Middle frontal gyrus (tissue), 1 donor: ENCODE measurements at regions not wholly inside any gene's neighbourhood (a gene's known extent, or its start where the extent isn't known, plus 50 kb on each side); places are given as distances from the start of the nearest gene placed in this dataset.

Source experiments
- DNase-seq: peaks from one replicate; pipeline ENCODE4 v3.0.0-alpha.2; 2015; ENCODE audit warnings: low spot score; ENCODE audit errors: extremely low spot score

- DNase-seq: no peak
These were observed 50.5 kb upstream of the FBRSL1 start for GRCh38 chr12:132439333-132439904.

DNA sequence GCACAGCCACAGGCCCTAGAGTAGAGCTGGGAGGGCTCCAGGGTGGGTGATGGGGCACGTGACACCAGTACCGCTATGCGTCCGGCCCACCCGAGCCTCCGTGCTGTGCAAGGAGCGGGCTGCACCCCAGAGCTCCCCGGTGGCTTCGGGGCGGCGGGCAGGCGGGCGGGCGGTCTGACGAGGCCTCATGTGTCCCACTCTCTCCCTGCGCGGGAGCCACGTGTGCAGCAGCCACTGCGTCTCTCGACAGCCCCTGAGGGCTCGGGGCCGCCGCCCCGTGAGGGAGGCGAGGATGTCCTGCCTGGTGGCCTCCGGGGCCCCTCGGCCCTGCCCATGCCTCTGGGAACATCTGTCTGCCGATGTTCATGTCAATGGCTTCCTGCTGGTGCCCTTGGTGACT, 51.2 kb upstream of the FBRSL1 start:
- DNase-seq: no peak

- no peak for DNase-seq
These were observed 51.8 kb upstream of the FBRSL1 start for GRCh38 chr12:132437943-132438700.

DNA sequence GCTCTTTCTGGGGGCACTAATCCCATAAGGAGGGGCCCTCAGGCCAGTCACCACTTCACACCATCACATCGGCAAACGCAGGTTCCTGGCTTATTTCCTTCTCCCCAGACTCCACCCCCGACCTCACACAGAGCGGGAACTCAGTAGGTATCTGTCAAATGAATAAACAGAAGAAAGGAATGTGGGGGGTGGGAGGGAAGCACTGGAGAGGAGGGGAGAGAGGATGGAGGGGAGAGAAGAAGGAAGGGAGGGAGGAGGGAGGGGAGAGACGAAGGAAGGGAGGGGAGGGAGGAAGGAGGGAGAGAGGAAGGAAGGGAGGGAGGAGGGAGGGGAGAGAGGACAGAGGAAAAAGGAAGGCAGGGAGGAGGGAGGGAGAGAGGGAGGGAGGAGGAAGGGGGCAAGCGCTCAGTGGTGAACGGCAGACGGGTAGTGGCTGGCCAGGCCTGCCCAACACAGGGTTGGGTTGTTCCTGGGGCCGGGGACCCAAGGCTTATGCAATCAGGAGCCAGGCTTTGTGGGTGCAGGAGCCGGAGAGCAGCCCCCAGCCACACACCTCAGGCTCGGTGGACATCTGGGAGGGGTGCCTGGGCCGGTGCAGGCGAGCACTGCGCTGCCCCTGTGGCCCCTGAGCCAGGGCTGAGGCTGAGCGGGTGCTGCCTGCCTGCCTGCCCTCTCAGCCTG, 52.6 kb upstream of the FBRSL1 start:
- DNase-seq: no peak

DNA sequence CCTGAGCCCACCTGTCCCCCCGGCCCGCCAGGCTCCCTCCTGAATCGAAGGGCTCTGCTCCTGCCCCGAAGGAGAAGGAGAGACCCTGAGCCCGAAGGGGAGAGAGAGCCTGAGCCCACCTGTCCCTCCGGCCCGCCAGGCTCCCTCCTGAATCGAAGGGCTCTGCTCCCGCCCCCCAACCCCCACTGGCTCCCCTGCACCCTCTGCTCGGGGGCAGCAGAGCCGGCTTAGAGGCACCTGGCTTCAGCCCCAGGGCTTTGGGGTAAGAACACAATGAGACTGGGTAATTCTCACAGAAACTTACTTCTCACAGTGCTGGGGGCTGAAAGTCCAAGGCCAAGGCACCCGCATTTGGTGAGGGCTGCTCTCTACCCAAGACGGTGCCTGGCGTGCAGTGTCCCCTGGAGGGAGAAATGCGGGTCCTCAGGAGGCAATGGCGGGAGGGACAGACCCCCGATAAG, 53.1 kb upstream of the FBRSL1 start:
- no peak for DNase-seq

DNA sequence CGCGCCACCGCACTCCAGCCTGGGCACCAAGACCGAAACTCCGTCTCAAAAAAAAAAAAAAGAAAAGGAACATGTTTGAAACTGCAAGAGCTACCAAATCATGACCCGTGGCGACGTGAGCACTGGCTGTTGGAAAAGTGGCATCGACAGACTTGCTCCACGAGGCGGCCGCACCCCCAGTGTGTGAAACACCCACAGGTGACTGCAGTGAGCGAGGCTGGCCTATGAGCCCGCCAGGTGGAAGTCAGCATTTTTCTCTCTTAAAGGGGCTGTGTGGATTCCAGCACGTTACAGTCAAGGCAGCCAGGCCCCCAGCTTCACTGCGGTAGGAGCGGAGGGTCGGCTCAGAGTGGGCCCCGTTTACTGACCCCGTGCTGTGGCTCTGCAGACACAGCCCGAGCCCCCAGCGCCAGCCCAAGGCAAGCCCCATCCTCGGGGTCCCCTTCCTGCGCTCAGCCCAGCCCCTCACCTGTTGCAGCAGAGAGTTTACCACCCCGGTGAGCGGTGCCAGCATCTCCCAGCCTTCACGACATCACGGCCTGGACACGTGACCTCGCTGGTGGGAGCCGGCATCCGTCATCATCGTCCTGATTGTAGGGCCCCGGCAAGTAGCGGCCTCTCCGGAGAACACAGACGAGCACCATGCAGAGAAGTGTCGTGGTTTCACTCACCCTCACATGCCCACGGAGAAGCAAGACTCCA, 54.3 kb upstream of the FBRSL1 start:
- DNase-seq: no peak

DNA sequence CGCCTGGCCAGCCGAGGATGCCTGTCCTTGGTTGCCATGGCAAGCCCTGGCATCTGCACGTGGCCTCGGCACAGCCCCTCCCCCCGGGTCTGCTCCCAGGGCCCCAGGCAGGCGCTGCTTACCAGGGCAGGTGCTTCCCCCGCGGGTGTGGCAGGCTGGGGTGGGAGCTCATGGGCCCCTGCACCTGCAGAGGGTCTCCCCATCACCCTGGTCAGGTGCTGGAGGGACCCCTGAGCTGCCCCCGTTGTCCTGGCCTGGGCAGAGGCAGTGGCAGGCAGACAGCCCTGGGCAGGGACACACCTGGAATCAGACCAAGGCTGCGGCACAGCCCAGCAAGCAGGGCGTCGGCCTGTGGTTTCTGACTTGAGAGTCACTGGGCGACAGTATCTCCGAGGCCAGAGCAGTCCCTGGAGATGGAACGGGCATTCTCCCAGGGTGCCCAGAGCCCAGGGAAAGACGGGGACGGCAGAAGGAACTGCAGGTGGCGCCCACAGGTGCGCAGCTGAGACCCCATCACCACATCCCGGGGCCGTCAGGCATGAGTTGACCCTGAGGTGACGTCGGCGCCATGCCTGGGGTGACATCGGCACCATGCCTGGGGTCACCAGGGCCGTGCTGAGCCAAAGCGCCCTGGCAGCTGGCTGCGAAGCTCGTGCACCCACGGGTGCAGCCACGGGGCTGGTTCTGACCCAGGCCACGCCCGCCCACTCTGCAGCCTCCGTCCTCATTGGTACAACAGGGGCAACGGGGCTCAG, 56.1 kb upstream of the FBRSL1 start:
- DNase-seq: no peak

DNA sequence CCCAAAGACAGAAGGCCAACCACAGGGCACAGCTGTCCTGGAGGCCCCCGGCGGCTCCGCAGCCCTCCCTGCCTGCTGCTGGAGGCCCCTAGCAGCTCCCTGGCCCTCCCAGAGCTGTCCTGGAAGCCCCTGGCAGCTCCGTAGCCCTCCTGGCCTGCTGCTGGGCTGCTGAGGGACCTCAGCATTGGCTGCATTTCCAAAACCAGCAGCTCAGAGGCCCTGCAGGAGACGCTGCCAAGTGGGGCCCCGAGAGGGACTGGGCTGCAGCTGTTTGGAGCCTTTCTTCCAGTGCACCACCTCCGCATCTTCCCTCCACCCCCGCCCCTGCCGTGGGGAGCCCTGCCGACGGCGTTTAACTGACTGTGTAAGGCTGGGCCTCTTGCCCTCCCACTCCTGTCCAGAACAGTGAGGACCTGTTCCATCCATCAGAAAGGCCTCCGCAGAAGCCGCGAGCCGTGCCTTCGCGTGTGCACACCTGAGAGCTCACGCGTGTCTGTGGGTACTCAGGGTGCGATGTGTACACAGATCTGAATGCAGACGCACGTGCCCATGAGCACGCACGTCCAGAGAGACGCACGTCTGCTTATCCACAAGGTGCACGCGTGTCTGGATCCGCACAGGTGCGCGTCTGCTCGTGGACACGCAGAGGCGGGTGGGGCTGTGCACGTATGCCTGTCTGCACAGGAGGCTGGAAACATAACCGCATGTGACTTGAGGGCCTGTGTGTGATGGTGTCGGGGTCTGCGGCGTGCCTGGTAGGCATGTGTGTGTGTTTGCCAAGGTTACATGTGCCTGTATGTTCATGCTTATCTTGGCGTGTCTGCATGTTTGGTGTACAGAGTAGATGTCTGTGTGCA, 57.0 kb upstream of the FBRSL1 start:
- DNase-seq: no peak

GRCh38 chr12:132432126-132432705, 57.7 kb upstream of the FBRSL1 start:
- no peak for DNase-seq

GRCh38 chr12:132430838-132431774, 58.8 kb upstream of the FBRSL1 start:
- no peak for DNase-seq

GRCh38 chr12:132429946-132430643, 59.9 kb upstream of the FBRSL1 start:
- DNase-seq: no peak

GRCh38 chr12:132429602-132429945, 60.4 kb upstream of the FBRSL1 start:
- no peak for DNase-seq

DNA sequence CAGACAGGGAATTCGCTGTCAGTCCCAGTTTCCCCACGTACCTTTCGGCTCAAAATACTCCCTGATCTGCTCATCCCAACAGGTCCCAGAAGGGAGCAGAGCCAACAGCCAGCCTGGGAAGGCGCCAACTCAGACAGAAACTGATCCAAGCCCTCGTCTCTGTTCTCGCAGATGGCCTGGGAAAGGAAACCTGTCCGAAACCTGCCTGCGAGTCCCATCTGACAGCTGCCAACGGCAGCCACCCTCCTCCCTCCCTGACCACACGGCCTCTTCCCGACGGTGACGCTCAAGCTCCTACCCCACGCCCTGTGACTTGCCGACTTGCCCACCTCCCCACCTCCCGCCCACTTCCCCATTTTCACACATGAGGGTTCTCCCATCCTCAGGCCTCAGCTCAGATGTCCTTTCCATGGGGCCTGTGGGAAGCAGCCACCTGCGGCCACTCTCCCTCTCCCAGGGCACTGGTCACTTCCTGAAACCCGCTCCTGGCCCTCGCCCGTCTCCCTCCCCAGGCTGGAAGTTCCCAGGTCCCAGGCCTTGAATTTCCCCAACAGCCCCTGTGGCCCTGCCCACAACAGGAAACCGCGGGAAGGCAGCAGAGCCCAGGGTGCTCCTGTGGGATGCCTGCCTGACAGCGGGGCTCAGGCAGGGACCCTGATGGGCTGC, 60.9 kb upstream of the FBRSL1 start:
- DNase-seq: no peak

- no peak for DNase-seq
These were observed 61.7 kb upstream of the FBRSL1 start for GRCh38 chr12:132427999-132428935.

- no peak for DNase-seq
These were observed 62.7 kb upstream of the FBRSL1 start for GRCh38 chr12:132427174-132427768.
